Keratinocyte (primary cell): ENCODE measurements at regions not wholly inside any gene's neighbourhood (a gene's known extent, or its start where the extent isn't known, plus 50 kb on each side); places are given as distances from the start of the nearest gene placed in this dataset.

Experiments used
- DNase-seq: peaks from one replicate; pipeline ENCODE4 v3.0.0-alpha.2; 2011; ENCODE audit warnings: low read depth, missing footprints, low spot score
- FAIRE-seq: peaks from 2 replicates; lab custom pipeline; 2011; peaks lifted over from hg19 to GRCh38; lab: Jason Lieb, UNC
- H2AFZ ChIP-seq: 2 replicates; pipeline ENCODE4 v1.6.0; 2012; ENCODE audit warnings: low read length, control low read depth, inconsistent platforms; ENCODE audit not compliant: control insufficient read depth
- H3K27ac ChIP-seq: 2 replicates; pipeline ENCODE4 v1.5.1; 2011; ENCODE audit warnings: low read length; ENCODE audit not compliant: control insufficient read depth, insufficient read depth
- H3K27me3 ChIP-seq: 3 replicates; pipeline ENCODE4 v1.6.0; 2011; ENCODE audit warnings: low read length; ENCODE audit not compliant: control insufficient read depth, insufficient read depth; ENCODE audit errors: extremely low read depth
- H3K36me3 ChIP-seq, 2 experiments: 2 replicates in 1 of 2; 3 replicates in 1 of 2; pipeline ENCODE4 v1.5.1; 2011; ENCODE audit warnings: low read length in 2 of 2, mild to moderate bottlenecking in 1 of 2; ENCODE audit not compliant: control insufficient read depth in 2 of 2, insufficient read depth in 2 of 2; ENCODE audit errors: extremely low read depth in 1 of 2
- H3K4me1 ChIP-seq: 3 replicates; pipeline ENCODE4 v1.5.1; 2011; ENCODE audit warnings: low read length; ENCODE audit not compliant: control insufficient read depth, insufficient read depth; ENCODE audit errors: extremely low read depth
- H3K4me2 ChIP-seq: 3 replicates; pipeline ENCODE4 v1.6.0; 2011; ENCODE audit warnings: low read depth, low read length; ENCODE audit not compliant: control insufficient read depth, insufficient read depth; ENCODE audit errors: extremely low read depth
- H3K4me3 ChIP-seq, 3 experiments: fragments of 200-600 bp in 1 of 3; sonication (generic) in 1 of 3; 2 replicates in 2 of 3; 3 replicates in 1 of 3; pipeline ENCODE4 v1.5.1; 2011 to 2016; ENCODE audit warnings: low read length in 3 of 3, mild to moderate bottlenecking in 3 of 3, control low read depth in 2 of 3, inconsistent platforms in 1 of 3, low read depth in 1 of 3, mixed read lengths in 1 of 3, mixed run types in 1 of 3, moderate library complexity in 1 of 3; ENCODE audit not compliant: control insufficient read depth in 2 of 3, insufficient read depth in 2 of 3; ENCODE audit errors: extremely low read depth in 1 of 3
- H3K79me2 ChIP-seq: 2 replicates; pipeline ENCODE4 v1.6.0; 2012; ENCODE audit warnings: low read length; ENCODE audit not compliant: control insufficient read depth, insufficient read depth
- H3K9ac ChIP-seq: 3 replicates; pipeline ENCODE4 v1.6.0; 2011; ENCODE audit warnings: low read length; ENCODE audit not compliant: control insufficient read depth, insufficient read depth; ENCODE audit errors: extremely low read depth
- H3K9me1 ChIP-seq: 3 replicates; pipeline ENCODE4 v1.6.0; 2011; ENCODE audit warnings: low read length; ENCODE audit not compliant: control insufficient read depth, insufficient read depth; ENCODE audit errors: extremely low read depth
- H3K9me3 ChIP-seq: 2 replicates; pipeline ENCODE4 v1.5.1; 2012; ENCODE audit warnings: low read depth, low read length; ENCODE audit not compliant: control insufficient read depth
- H4K20me1 ChIP-seq: 3 replicates; pipeline ENCODE4 v1.6.0; 2011; ENCODE audit warnings: low read length; ENCODE audit not compliant: control insufficient read depth, insufficient read depth; ENCODE audit errors: extremely low read depth
- CTCF ChIP-seq, 3 experiments: IDR thresholded peaks in 1 of 3; conservative IDR thresholded peaks in 1 of 3; optimal IDR thresholded peaks in 1 of 3; 2 replicates in 2 of 3; 3 replicates in 1 of 3; pipeline versions ENCODE3 to v1.5.1; 2011; ENCODE audit warnings: low read length in 3 of 3, mild to moderate bottlenecking in 3 of 3, moderate library complexity in 2 of 3, control low read depth in 1 of 3, inconsistent platforms in 1 of 3; ENCODE audit not compliant: insufficient read depth in 2 of 3; ENCODE audit errors: extremely low read depth in 1 of 3
- EZH2 ChIP-seq: IDR thresholded peaks from one replicate; pipeline ENCODE4 v1.6.1; 2012; ENCODE audit warnings: inconsistent platforms, mild to moderate bottlenecking, low read length, moderate library complexity
- dilution Hi-C: fragments of 300-500 bp; cut with MboI; formaldehyde crosslinking; loops from one replicate; pipeline ENCODE4 v1.7.0; 2020; ENCODE audit warnings: low sequenced_read_pairs; ENCODE audit not compliant: extremely low pct_ligation_motif_present

GRCh38 chr18:26677957-26678356, 129.6 kb upstream of the KCTD1 start:
- Histone ChIP-seq H3K4me1 (no peaks in the 10 kb centered on the region), H3K9ac (no peak overlapping the region), H3K4me3 (no peak overlapping the region), H4K20me1 (no peaks in the 10 kb centered on the region), H3K4me2 (no peak overlapping the region), H3K27me3 (no peaks in the 10 kb centered on the region), H3K27ac (no peak overlapping the region), H2AFZ (no peak overlapping the region), H3K9me3 (no peaks in the 10 kb centered on the region), H3K36me3 (no peaks in the 10 kb centered on the region), H3K79me2 (no peaks in the 10 kb centered on the region), H3K9me1 (no peaks in the 10 kb centered on the region)
- dilution Hi-C loops, result no loop called here
- no peak for FAIRE-seq
- no peak for DNase-seq
- TF ChIP-seq EZH2 (no peak), CTCF (optimal IDR thresholded peaks at IDR 0.05 in 1 of 3, IDR thresholded peaks at IDR 0.05 in 1 of 3, conservative IDR thresholded peaks at IDR 0.05 in 1 of 3; ENCODE audit: extremely low read depth in 1 of 3, insufficient read depth in 2 of 3, low read length in 3 of 3) (no peak)

- dilution Hi-C loops, result no loop called here
- peaks cover 3% of the 10 kb centered on the region for H3K27me3 ChIP-seq
- no peak overlapping the region for H3K27ac ChIP-seq
- no peaks in the 10 kb centered on the region for H3K4me1 ChIP-seq
- no peak overlapping the region for H3K4me3 ChIP-seq
- H3K36me3 ChIP-seq, result no peaks in the 10 kb centered on the region
- H3K9me1 ChIP-seq, result no peaks in the 10 kb centered on the region
- no peak overlapping the region for H3K9ac ChIP-seq
- no peaks in the 10 kb centered on the region for H3K79me2 ChIP-seq
- H2AFZ ChIP-seq, result no peak overlapping the region
- H3K9me3 ChIP-seq, result no peaks in the 10 kb centered on the region
- TF ChIP-seq EZH2 (no peak), CTCF (optimal IDR thresholded peaks at IDR 0.05 in 1 of 3, IDR thresholded peaks at IDR 0.05 in 1 of 3, conservative IDR thresholded peaks at IDR 0.05 in 1 of 3; ENCODE audit: extremely low read depth in 1 of 3, insufficient read depth in 2 of 3, low read length in 3 of 3) (no peak)
- H3K4me2 ChIP-seq, result no peak overlapping the region
- no peaks in the 10 kb centered on the region for H4K20me1 ChIP-seq
- DNase-seq (no peak), FAIRE-seq (no peak)
These were observed 118.7 kb upstream of the KCTD1 start for GRCh38 chr18:26667046-26667445.
